ENCODE measurements at regions not wholly inside any gene's neighbourhood (a gene's known extent, or its start where the extent isn't known, plus 50 kb on each side); places are given as distances from the start of the nearest gene placed in this dataset.

GRCh38 chr15:70269311-70269911 is 171.7 kb upstream of the TLE3 start:
- TF ChIP-seq GATA2 (IDR thresholded peaks at IDR 0.05; ENCODE audit: low read depth, low read length) = no peak
- TF ChIP-seq GATA3 (IDR thresholded peaks at IDR 0.05; ENCODE audit: low read depth, low read length) = no peak
